Endothelial cell (in vitro differentiated cells): ENCODE measurements at regions not wholly inside any gene's neighbourhood (a gene's known extent, or its start where the extent isn't known, plus 50 kb on each side); places are given as distances from the start of the nearest gene placed in this dataset.

Source experiments
- DNase-seq: peaks from one replicate; pipeline ENCODE4 v3.0.0; 2021; ENCODE audit warnings: low spot score
- H3K27ac Mint-ChIP-seq: one replicate; pipeline ENCODE4 v1.8.0; 2021; ENCODE audit warnings: mixed read lengths, inconsistent platforms; ENCODE audit not compliant: unreplicated experiment
- H3K27me3 Mint-ChIP-seq: one replicate; pipeline ENCODE4 v1.8.0; 2021; ENCODE audit warnings: mild to moderate bottlenecking, moderate library complexity, mixed read lengths, inconsistent platforms; ENCODE audit not compliant: unreplicated experiment
- H3K36me3 Mint-ChIP-seq: one replicate; pipeline ENCODE4 v1.8.0; 2021; ENCODE audit warnings: mild to moderate bottlenecking, low read depth, mixed read lengths, inconsistent platforms; ENCODE audit not compliant: unreplicated experiment
- H3K4me1 Mint-ChIP-seq: one replicate; pipeline ENCODE4 v1.8.0; 2021; ENCODE audit warnings: mild to moderate bottlenecking, mixed read lengths, inconsistent platforms; ENCODE audit not compliant: unreplicated experiment
- H3K4me3 Mint-ChIP-seq: one replicate; pipeline ENCODE4 v1.8.0; 2021; ENCODE audit warnings: mild to moderate bottlenecking, mixed read lengths, inconsistent platforms; ENCODE audit not compliant: unreplicated experiment
- H3K9me3 Mint-ChIP-seq: one replicate; pipeline ENCODE4 v1.8.0; 2021; ENCODE audit warnings: mixed read lengths, inconsistent platforms; ENCODE audit not compliant: unreplicated experiment
- TF ChIP-seq, protein P1 (sequence below): fragments of 200-600 bp; sonication (generic); IDR thresholded peaks from one replicate; pipeline ENCODE4 v1.5.0; 2021; ENCODE audit warnings: antibody characterized with exemption; ENCODE audit not compliant: unreplicated experiment

DNA sequence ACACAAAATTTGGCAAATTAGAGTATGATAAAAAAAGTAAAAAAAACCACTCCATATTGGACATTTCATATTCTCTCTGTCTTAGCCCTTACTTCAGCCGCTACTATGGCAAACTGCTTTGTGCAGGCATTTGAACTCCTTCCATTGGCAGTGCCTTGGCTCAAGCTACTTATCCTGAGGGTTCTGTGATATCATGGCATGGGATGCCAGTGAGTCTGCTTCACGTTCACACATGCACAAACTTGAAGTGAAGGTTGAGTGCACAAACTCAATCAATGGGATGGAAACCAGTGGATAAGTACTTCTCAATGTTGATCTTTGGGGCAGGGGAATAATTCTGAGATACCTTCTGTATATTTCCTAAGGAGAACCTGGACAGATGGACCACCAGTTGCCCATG lies 117.2 kb downstream of the IL20RB start:
- H3K27me3 Mint-ChIP-seq: peaks cover 2% of the 10 kb centered on the region
- no peak overlapping the region for H3K27ac Mint-ChIP-seq
- H3K4me1 Mint-ChIP-seq: peaks cover 12% of the 10 kb centered on the region
- TF ChIP-seq, protein P1, sequence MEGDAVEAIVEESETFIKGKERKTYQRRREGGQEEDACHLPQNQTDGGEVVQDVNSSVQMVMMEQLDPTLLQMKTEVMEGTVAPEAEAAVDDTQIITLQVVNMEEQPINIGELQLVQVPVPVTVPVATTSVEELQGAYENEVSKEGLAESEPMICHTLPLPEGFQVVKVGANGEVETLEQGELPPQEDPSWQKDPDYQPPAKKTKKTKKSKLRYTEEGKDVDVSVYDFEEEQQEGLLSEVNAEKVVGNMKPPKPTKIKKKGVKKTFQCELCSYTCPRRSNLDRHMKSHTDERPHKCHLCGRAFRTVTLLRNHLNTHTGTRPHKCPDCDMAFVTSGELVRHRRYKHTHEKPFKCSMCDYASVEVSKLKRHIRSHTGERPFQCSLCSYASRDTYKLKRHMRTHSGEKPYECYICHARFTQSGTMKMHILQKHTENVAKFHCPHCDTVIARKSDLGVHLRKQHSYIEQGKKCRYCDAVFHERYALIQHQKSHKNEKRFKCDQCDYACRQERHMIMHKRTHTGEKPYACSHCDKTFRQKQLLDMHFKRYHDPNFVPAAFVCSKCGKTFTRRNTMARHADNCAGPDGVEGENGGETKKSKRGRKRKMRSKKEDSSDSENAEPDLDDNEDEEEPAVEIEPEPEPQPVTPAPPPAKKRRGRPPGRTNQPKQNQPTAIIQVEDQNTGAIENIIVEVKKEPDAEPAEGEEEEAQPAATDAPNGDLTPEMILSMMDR: no peak
- H3K36me3 Mint-ChIP-seq: no peaks in the 10 kb centered on the region
- no peak overlapping the region for H3K4me3 Mint-ChIP-seq
- no peak for DNase-seq
- H3K9me3 Mint-ChIP-seq: no peaks in the 10 kb centered on the region

DNA sequence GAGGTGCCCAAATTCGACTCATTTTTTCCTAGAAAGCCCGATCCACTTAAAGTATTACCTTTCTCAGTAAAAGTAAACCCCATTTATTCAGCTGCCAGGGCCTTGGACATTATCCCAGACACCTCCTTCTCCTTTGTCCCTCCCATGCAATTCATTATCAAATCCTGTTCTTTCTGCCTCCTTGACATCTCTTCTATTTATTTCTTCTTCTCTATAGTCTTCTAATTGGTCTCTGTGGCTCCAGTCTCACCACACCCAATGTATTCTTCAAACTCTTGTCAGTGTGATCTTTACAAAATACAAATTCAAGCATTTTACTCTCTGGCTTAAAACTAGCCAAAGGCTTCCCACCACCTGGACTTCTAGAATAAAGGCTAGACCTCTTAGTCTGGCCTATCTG lies 120.3 kb downstream of the IL20RB start:
- Mint-ChIP-seq H3K4me3 (no peak overlapping the region), H3K36me3 (peaks cover 4% of the 10 kb centered on the region), H3K27ac (no peak overlapping the region), H3K4me1 (peaks cover 3% of the 10 kb centered on the region), H3K9me3 (no peaks in the 10 kb centered on the region), H3K27me3 (peaks cover 4% of the 10 kb centered on the region)
- TF ChIP-seq, protein P1: no peak
- no peak for DNase-seq

DNA sequence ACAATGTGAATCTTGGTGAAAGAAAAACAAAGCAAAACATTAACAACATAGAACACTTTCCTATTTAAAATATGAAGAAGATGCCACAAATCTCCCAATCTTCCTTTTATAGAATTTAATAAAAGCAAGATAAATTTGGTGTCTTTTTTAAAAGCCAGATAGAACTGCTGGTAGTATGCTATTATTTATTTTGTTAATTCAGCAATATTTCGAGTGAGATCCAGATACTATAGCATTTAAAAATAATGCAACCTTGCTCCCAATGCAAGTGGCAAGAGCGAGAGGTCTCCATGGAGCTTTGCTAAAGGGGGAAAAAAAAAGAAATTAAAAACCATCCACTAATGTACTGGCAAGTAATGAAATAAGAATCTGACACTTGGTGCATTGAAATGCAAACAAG lies 121.8 kb downstream of the IL20RB start:
- Mint-ChIP-seq H3K36me3 (peaks cover 4% of the 10 kb centered on the region), H3K9me3 (no peaks in the 10 kb centered on the region), H3K27ac (no peak overlapping the region), H3K4me1 (peaks cover 3% of the 10 kb centered on the region), H3K27me3 (peaks cover 4% of the 10 kb centered on the region), H3K4me3 (no peak overlapping the region)
- TF ChIP-seq, protein P1: no peak
- DNase-seq: no peak

DNA sequence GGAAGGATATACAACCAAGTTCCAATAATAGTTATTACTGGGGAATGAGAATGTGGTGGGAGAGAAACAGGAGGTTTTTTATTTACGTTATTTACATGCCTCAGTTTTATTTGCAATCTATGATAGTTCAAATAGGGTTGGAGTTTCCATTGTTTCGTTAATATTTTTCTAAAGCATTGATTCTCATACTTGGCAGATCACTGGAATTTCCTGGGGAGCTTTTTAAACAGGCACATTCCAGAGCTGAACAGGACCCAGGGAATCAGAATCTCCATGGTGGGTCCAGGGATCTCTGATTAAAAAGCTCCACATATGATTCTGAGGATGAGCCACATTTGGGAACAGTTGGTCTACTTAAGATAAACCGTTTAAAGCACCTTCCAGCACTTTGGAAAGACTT lies 123.9 kb downstream of the IL20RB start:
- H3K27me3 Mint-ChIP-seq: peaks cover 2% of the 10 kb centered on the region
- no peak overlapping the region for H3K27ac Mint-ChIP-seq
- H3K9me3 Mint-ChIP-seq: no peaks in the 10 kb centered on the region
- DNase-seq: no peak
- H3K4me3 Mint-ChIP-seq: no peak overlapping the region
- H3K4me1 Mint-ChIP-seq: peaks cover 6% of the 10 kb centered on the region
- TF ChIP-seq, protein P1: no peak
- H3K36me3 Mint-ChIP-seq: peaks cover 4% of the 10 kb centered on the region

DNA sequence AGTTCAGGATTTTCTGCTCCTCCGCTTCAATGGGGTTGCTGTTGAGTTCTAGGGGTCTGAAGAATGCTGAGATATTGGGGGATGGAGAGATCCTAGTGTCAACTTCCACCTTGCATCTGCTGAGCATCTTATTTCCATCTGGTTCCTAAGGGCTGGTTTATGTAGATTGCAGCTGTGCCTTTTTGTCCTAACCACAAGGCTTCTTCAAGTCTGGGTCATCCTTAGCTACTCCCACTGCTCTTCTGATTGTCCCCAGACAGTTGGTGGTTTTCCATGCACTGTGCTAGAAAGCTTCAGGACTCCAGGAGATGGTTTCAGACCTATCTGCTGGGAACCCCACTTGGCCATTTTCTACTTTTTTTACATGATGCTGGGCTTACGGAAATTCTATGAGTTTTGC lies 125.0 kb downstream of the IL20RB start:
- TF ChIP-seq, protein P1: no peak
- Mint-ChIP-seq H3K36me3 (peaks cover 4% of the 10 kb centered on the region), H3K27ac (no peak overlapping the region), H3K4me3 (no peak overlapping the region), H3K9me3 (no peaks in the 10 kb centered on the region), H3K27me3 (peaks cover 2% of the 10 kb centered on the region), H3K4me1 (peaks cover 6% of the 10 kb centered on the region)
- no peak for DNase-seq
